ENCODE measurements at regions not wholly inside any gene's neighbourhood (a gene's known extent, or its start where the extent isn't known, plus 50 kb on each side); places are given as distances from the start of the nearest gene placed in this dataset.

- TF ChIP-seq POLR2AphosphoS5 (IDR thresholded peaks at IDR 0.05; ENCODE audit: low read depth, low read length): no peak
- TF ChIP-seq, protein P1, sequence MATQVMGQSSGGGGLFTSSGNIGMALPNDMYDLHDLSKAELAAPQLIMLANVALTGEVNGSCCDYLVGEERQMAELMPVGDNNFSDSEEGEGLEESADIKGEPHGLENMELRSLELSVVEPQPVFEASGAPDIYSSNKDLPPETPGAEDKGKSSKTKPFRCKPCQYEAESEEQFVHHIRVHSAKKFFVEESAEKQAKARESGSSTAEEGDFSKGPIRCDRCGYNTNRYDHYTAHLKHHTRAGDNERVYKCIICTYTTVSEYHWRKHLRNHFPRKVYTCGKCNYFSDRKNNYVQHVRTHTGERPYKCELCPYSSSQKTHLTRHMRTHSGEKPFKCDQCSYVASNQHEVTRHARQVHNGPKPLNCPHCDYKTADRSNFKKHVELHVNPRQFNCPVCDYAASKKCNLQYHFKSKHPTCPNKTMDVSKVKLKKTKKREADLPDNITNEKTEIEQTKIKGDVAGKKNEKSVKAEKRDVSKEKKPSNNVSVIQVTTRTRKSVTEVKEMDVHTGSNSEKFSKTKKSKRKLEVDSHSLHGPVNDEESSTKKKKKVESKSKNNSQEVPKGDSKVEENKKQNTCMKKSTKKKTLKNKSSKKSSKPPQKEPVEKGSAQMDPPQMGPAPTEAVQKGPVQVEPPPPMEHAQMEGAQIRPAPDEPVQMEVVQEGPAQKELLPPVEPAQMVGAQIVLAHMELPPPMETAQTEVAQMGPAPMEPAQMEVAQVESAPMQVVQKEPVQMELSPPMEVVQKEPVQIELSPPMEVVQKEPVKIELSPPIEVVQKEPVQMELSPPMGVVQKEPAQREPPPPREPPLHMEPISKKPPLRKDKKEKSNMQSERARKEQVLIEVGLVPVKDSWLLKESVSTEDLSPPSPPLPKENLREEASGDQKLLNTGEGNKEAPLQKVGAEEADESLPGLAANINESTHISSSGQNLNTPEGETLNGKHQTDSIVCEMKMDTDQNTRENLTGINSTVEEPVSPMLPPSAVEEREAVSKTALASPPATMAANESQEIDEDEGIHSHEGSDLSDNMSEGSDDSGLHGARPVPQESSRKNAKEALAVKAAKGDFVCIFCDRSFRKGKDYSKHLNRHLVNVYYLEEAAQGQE (IDR thresholded peaks at IDR 0.05; ENCODE audit: insufficient read depth in 1 of 2, low read depth in 2 of 2, low read length in 2 of 2): no peak
- TF ChIP-seq TAF1 (IDR thresholded peaks at IDR 0.05; ENCODE audit: borderline replicate concordance, insufficient read depth, low read length): no peak
- TF ChIP-seq FOXP2 (optimal IDR thresholded peaks at IDR 0.05; ENCODE audit: borderline replicate concordance, extremely low read depth, extremely low read length, insufficient read depth): no peak
Measured at GRCh38 chr1:82260051-82260450, 459.3 kb downstream of the ADGRL2 start.
